ENCODE measurements at regions not wholly inside any gene's neighbourhood (a gene's known extent, or its start where the extent isn't known, plus 50 kb on each side); places are given as distances from the start of the nearest gene placed in this dataset.

- no peak for DNase-seq
These were observed 50.8 kb upstream of the FLT1 start for GRCh38 chr13:28545583-28546333.

All from hypothalamus (tissue), 51 donors.